ENCODE measurements at regions not wholly inside any gene's neighbourhood (a gene's known extent, or its start where the extent isn't known, plus 50 kb on each side); places are given as distances from the start of the nearest gene placed in this dataset.
A peak's percentile ranks its signal among the peaks of the same experiment; 100 is the strongest.

GRCh38 chr10:78645169-78645686 is 423.5 kb upstream of the ZMIZ1 start:
- Histone ChIP-seq H3K27me3 (no peaks in the 10 kb centered on the region), H3K27ac (no peak overlapping the region), H3K9me3 (no peaks in the 10 kb centered on the region), H3K4me3 (no peak overlapping the region), H3K36me3 (no peaks in the 10 kb centered on the region), H3K4me1 (peaks cover 0 to 22% (median 9%) of the 10 kb centered on the region in 4 donors)
- DNase-seq (no peak), ATAC-seq (no peak)
- WGBS (ENCODE audit: insufficient coverage, low coverage, low lambda C conversion rate, missing lambda C conversion rate), result 64% methylated on average over 3 of the region's 5 CpGs
- intact Hi-C loops (cut with DNase I), result no loop called here
- TF ChIP-seq CTCF (IDR thresholded peaks at IDR 0.05), result no peak

- intact Hi-C loops (cut with DNase I), result no loop called here
- DNase-seq (no peak), ATAC-seq (no peak)
- no peaks in the 10 kb centered on the region for H3K36me3 ChIP-seq
- H3K27ac ChIP-seq, result no peak overlapping the region
- H3K27me3 ChIP-seq, result no peaks in the 10 kb centered on the region
- H3K4me3 ChIP-seq, result no peak overlapping the region
- H3K4me1 ChIP-seq, result peaks cover 0 to 14% (median 6%) of the 10 kb centered on the region in 4 donors
- H3K9me3 ChIP-seq, result no peaks in the 10 kb centered on the region
- no peak for TF ChIP-seq POLR2A (IDR thresholded peaks at IDR 0.05)
- TF ChIP-seq CTCF (IDR thresholded peaks at IDR 0.05), result no peak
- 92% methylated on average over 1 of the region's 4 CpGs for WGBS (ENCODE audit: insufficient coverage, low coverage, low lambda C conversion rate, missing lambda C conversion rate)
These were observed 422.8 kb upstream of the ZMIZ1 start for GRCh38 chr10:78645975-78646374.

- H3K36me3 ChIP-seq, result no peaks in the 10 kb centered on the region
- intact Hi-C loops (cut with DNase I), result no loop called here
- no peak overlapping the region for H3K4me3 ChIP-seq
- no peaks in the 10 kb centered on the region for H3K9me3 ChIP-seq
- H3K27me3 ChIP-seq, result no peaks in the 10 kb centered on the region
- 82% methylated on average over 4 of the region's 4 CpGs for WGBS (ENCODE audit: insufficient coverage, low coverage, low lambda C conversion rate, missing lambda C conversion rate)
- no peak overlapping the region for H3K27ac ChIP-seq
- TF ChIP-seq POLR2A (IDR thresholded peaks at IDR 0.05) (no peak), CTCF (IDR thresholded peaks at IDR 0.05) (no peak)
- no peak for ATAC-seq
- DNase-seq, result no peak
- H3K4me1 ChIP-seq, result no peaks in the 10 kb centered on the region
These were observed 420.4 kb upstream of the ZMIZ1 start for GRCh38 chr10:78648256-78648860.

GRCh38 chr10:78649429-78649828 is 419.3 kb upstream of the ZMIZ1 start:
- no peak for DNase-seq
- TF ChIP-seq POLR2A (IDR thresholded peaks at IDR 0.05), result no peak
- no peak for TF ChIP-seq CTCF (IDR thresholded peaks at IDR 0.05)
- no peak overlapping the region for H3K4me3 ChIP-seq
- H3K27ac ChIP-seq, result no peak overlapping the region
- 88% methylated on average over 2 of the region's 2 CpGs for WGBS (ENCODE audit: insufficient coverage, low coverage, low lambda C conversion rate, missing lambda C conversion rate)
- no peaks in the 10 kb centered on the region for H3K9me3 ChIP-seq
- no peak for ATAC-seq
- no peaks in the 10 kb centered on the region for H3K27me3 ChIP-seq
- peaks cover 0 to 3% (median 0%) of the 10 kb centered on the region in 4 donors for H3K4me1 ChIP-seq
- H3K36me3 ChIP-seq, result no peaks in the 10 kb centered on the region
- intact Hi-C loops (cut with DNase I), result no loop called here

- intact Hi-C loops (cut with DNase I), result no loop called here
- H3K4me3 ChIP-seq, result no peak overlapping the region
- no peak overlapping the region for H3K27ac ChIP-seq
- peaks cover 0 to 7% (median 0%) of the 10 kb centered on the region in 4 donors for H3K4me1 ChIP-seq
- ATAC-seq (peak in 1 of 4 donors; percentile 24), DNase-seq (no peak)
- TF ChIP-seq POLR2A (IDR thresholded peaks at IDR 0.05) (no peak), CTCF (IDR thresholded peaks at IDR 0.05) (no peak)
- no peaks in the 10 kb centered on the region for H3K27me3 ChIP-seq
- H3K9me3 ChIP-seq, result no peaks in the 10 kb centered on the region
- H3K36me3 ChIP-seq, result no peaks in the 10 kb centered on the region
These were observed 418.6 kb upstream of the ZMIZ1 start for GRCh38 chr10:78650122-78650521.

Data from right lobe of liver (tissue), 6 donors.